NCI-H510A treated with DMSO at 0.1 percent for 48 hours (cell line): ENCODE measurements at regions not wholly inside any gene's neighbourhood (a gene's known extent, or its start where the extent isn't known, plus 50 kb on each side); places are given as distances from the start of the nearest gene placed in this dataset.

Experiments
- DNase-seq: peaks from one replicate; lab custom pipeline; 2025; lab: John Stamatoyannopoulos, UW

- no peak for DNase-seq
Measured at GRCh38 chr3:25289663-25290062, 138.4 kb upstream of the RARB start.

- DNase-seq, result no peak
Measured at GRCh38 chr3:25291481-25291905, 136.6 kb upstream of the RARB start.

GRCh38 chr3:25292036-25292435 is 136.0 kb upstream of the RARB start:
- no peak for DNase-seq

GRCh38 chr3:25292595-25292994 is 135.5 kb upstream of the RARB start:
- DNase-seq, result no peak

- DNase-seq, result no peak
Measured at GRCh38 chr3:25293736-25294135, 134.3 kb upstream of the RARB start.

GRCh38 chr3:25294169-25294805 is 133.8 kb upstream of the RARB start:
- no peak for DNase-seq

- DNase-seq, result no peak
Measured at GRCh38 chr3:25297667-25298585, 130.1 kb upstream of the RARB start.

GRCh38 chr3:25300141-25300540 is 127.9 kb upstream of the RARB start:
- DNase-seq, result no peak

- no peak for DNase-seq
Measured at GRCh38 chr3:25304916-25305315, 123.1 kb upstream of the RARB start.

GRCh38 chr3:25306066-25306465 is 122.0 kb upstream of the RARB start:
- DNase-seq, result no peak

GRCh38 chr3:25306705-25307104 is 121.4 kb upstream of the RARB start:
- no peak for DNase-seq

GRCh38 chr3:25313286-25313685 is 114.8 kb upstream of the RARB start:
- DNase-seq, result no peak

GRCh38 chr3:25324954-25325655 is 103.0 kb upstream of the RARB start:
- DNase-seq, result no peak

- no peak for DNase-seq
Measured at GRCh38 chr3:25335356-25335755, 92.7 kb upstream of the RARB start.

GRCh38 chr3:25338158-25338725 is 89.8 kb upstream of the RARB start:
- no peak for DNase-seq

GRCh38 chr3:25339225-25339624 is 88.8 kb upstream of the RARB start:
- DNase-seq, result no peak

- DNase-seq, result no peak
Measured at GRCh38 chr3:25344670-25345069, 83.4 kb upstream of the RARB start.

- no peak for DNase-seq
Measured at GRCh38 chr3:25349095-25349494, 79.0 kb upstream of the RARB start.

GRCh38 chr3:25349828-25350724 is 78.0 kb upstream of the RARB start:
- no peak for DNase-seq

GRCh38 chr3:25350725-25351114 is 77.3 kb upstream of the RARB start:
- no peak for DNase-seq

- no peak for DNase-seq
Measured at GRCh38 chr3:25354071-25354470, 74.0 kb upstream of the RARB start.
